Endothelial cell (in vitro differentiated cells): ENCODE measurements at regions not wholly inside any gene's neighbourhood (a gene's known extent, or its start where the extent isn't known, plus 50 kb on each side); places are given as distances from the start of the nearest gene placed in this dataset.
A peak's percentile ranks its signal among the peaks of the same experiment; 100 is the strongest.

Experiments used
- DNase-seq: peaks from one replicate; pipeline ENCODE4 v3.0.0; 2021; ENCODE audit warnings: low spot score
- H3K27ac Mint-ChIP-seq: one replicate; pipeline ENCODE4 v1.8.0; 2021; ENCODE audit warnings: mixed read lengths, inconsistent platforms; ENCODE audit not compliant: unreplicated experiment
- H3K27me3 Mint-ChIP-seq: one replicate; pipeline ENCODE4 v1.8.0; 2021; ENCODE audit warnings: mild to moderate bottlenecking, moderate library complexity, mixed read lengths, inconsistent platforms; ENCODE audit not compliant: unreplicated experiment
- H3K36me3 Mint-ChIP-seq: one replicate; pipeline ENCODE4 v1.8.0; 2021; ENCODE audit warnings: mild to moderate bottlenecking, low read depth, mixed read lengths, inconsistent platforms; ENCODE audit not compliant: unreplicated experiment
- H3K4me1 Mint-ChIP-seq: one replicate; pipeline ENCODE4 v1.8.0; 2021; ENCODE audit warnings: mild to moderate bottlenecking, mixed read lengths, inconsistent platforms; ENCODE audit not compliant: unreplicated experiment
- H3K4me3 Mint-ChIP-seq: one replicate; pipeline ENCODE4 v1.8.0; 2021; ENCODE audit warnings: mild to moderate bottlenecking, mixed read lengths, inconsistent platforms; ENCODE audit not compliant: unreplicated experiment
- H3K9me3 Mint-ChIP-seq: one replicate; pipeline ENCODE4 v1.8.0; 2021; ENCODE audit warnings: mixed read lengths, inconsistent platforms; ENCODE audit not compliant: unreplicated experiment
- CTCF ChIP-seq: fragments of 200-600 bp; sonication (generic); IDR thresholded peaks from one replicate; pipeline ENCODE4 v1.5.0; 2021; ENCODE audit warnings: antibody characterized with exemption; ENCODE audit not compliant: unreplicated experiment

GRCh38 chr1:214209260-214209808 lies 71.6 kb upstream of the SMYD2 start:
- H3K27ac Mint-ChIP-seq = no peak overlapping the region
- H3K9me3 Mint-ChIP-seq = no peaks in the 10 kb centered on the region
- DNase-seq = no peak
- no peaks in the 10 kb centered on the region for H3K36me3 Mint-ChIP-seq
- H3K27me3 Mint-ChIP-seq = peaks cover 4% of the 10 kb centered on the region
- H3K4me1 Mint-ChIP-seq = peaks cover 26% of the 10 kb centered on the region
- TF ChIP-seq CTCF = no peak
- no peak overlapping the region for H3K4me3 Mint-ChIP-seq

- TF ChIP-seq CTCF = no peak
- Mint-ChIP-seq H3K4me1 (peaks cover 31% of the 10 kb centered on the region), H3K9me3 (no peaks in the 10 kb centered on the region), H3K36me3 (no peaks in the 10 kb centered on the region), H3K4me3 (no peak overlapping the region), H3K27me3 (peaks cover 3% of the 10 kb centered on the region), H3K27ac (no peak overlapping the region)
- DNase-seq = no peak
These were observed 67.8 kb upstream of the SMYD2 start for GRCh38 chr1:214213136-214213535.

GRCh38 chr1:214214851-214215250 lies 66.1 kb upstream of the SMYD2 start:
- H3K27ac Mint-ChIP-seq = no peak overlapping the region
- H3K36me3 Mint-ChIP-seq = no peaks in the 10 kb centered on the region
- DNase-seq = no peak
- peaks cover 26% of the 10 kb centered on the region for H3K4me1 Mint-ChIP-seq
- peaks cover 3% of the 10 kb centered on the region for H3K27me3 Mint-ChIP-seq
- TF ChIP-seq CTCF = no peak
- no peak overlapping the region for H3K4me3 Mint-ChIP-seq
- no peaks in the 10 kb centered on the region for H3K9me3 Mint-ChIP-seq

GRCh38 chr1:214215583-214215982 lies 65.4 kb upstream of the SMYD2 start:
- H3K27me3 Mint-ChIP-seq = peaks cover 3% of the 10 kb centered on the region
- H3K9me3 Mint-ChIP-seq = no peaks in the 10 kb centered on the region
- H3K36me3 Mint-ChIP-seq = no peaks in the 10 kb centered on the region
- TF ChIP-seq CTCF = no peak
- H3K4me3 Mint-ChIP-seq = no peak overlapping the region
- peak overlapping the region; percentile 2 for H3K27ac Mint-ChIP-seq
- peaks cover 29% of the 10 kb centered on the region for H3K4me1 Mint-ChIP-seq
- no peak for DNase-seq

- H3K9me3 Mint-ChIP-seq = no peaks in the 10 kb centered on the region
- no peak overlapping the region for H3K4me3 Mint-ChIP-seq
- DNase-seq = no peak
- H3K27me3 Mint-ChIP-seq = peaks cover 3% of the 10 kb centered on the region
- no peak for TF ChIP-seq CTCF
- H3K27ac Mint-ChIP-seq = no peak overlapping the region
- H3K36me3 Mint-ChIP-seq = no peaks in the 10 kb centered on the region
- H3K4me1 Mint-ChIP-seq = peaks cover 29% of the 10 kb centered on the region
These were observed 64.9 kb upstream of the SMYD2 start for GRCh38 chr1:214216021-214216420.
